Prostate gland (tissue), 2 donors: ENCODE measurements at regions not wholly inside any gene's neighbourhood (a gene's known extent, or its start where the extent isn't known, plus 50 kb on each side); places are given as distances from the start of the nearest gene placed in this dataset.

ENCODE experiments used
- CTCF ChIP-seq, 4 experiments: fragments of 200-600 bp in 2 of 4; fragments of 450-650 bp in 2 of 4; sonication (generic) in 2 of 4; IDR thresholded peaks; 1 replicate in 3 of 4; 2 replicates in 1 of 4; pipeline ENCODE4 v1.5.1; 2016 to 2019; ENCODE audit warnings: antibody characterized with exemption in 4 of 4, mild to moderate bottlenecking in 2 of 4, moderate library complexity in 2 of 4
- POLR2A ChIP-seq: fragments of 450-650 bp; IDR thresholded peaks from one replicate; pipeline ENCODE4 v1.6.1; 2016; ENCODE audit warnings: antibody characterized with exemption, mild to moderate bottlenecking
- POLR2AphosphoS5 ChIP-seq: sonication (generic); formaldehyde crosslinking; IDR thresholded peaks from one replicate; pipeline ENCODE4 v1.6.1; 2017; ENCODE audit warnings: antibody characterized with exemption

GRCh38 chr2:7265286-7265685, 348.1 kb downstream of the RNF144A start:
- TF ChIP-seq CTCF (IDR thresholded peaks at IDR 0.05) (no peak), POLR2AphosphoS5 (no peak), POLR2A (no peak)
